LNCaP clone FGC (cell line): ENCODE measurements at regions not wholly inside any gene's neighbourhood (a gene's known extent, or its start where the extent isn't known, plus 50 kb on each side); places are given as distances from the start of the nearest gene placed in this dataset.
"Not testable (repeated sequence)": the region's sequence is repeated elsewhere in the genome, so short reads cannot be mapped to it uniquely, and the experiment has no call there.

Source experiments
- DNase-seq: peaks from one replicate; pipeline ENCODE4 v3.0.0-alpha.2; 2011; ENCODE audit warnings: low read depth
- H3K4me3 ChIP-seq: 2 replicates; pipeline ENCODE4 v1.5.1; 2011; ENCODE audit warnings: mild to moderate bottlenecking, low read depth, low read length, control low read depth
- TF ChIP-seq, protein P1 (sequence below): IDR thresholded peaks from 2 replicates; pipeline ENCODE4 v1.5.1; 2012; ENCODE audit warnings: mild to moderate bottlenecking; ENCODE audit not compliant: control insufficient read depth, insufficient read depth; ENCODE audit errors: extremely low read depth

GRCh38 chr6:14290772-14291330 is 173.3 kb downstream of the CD83 start:
- no peak for DNase-seq
- TF ChIP-seq, protein P1, sequence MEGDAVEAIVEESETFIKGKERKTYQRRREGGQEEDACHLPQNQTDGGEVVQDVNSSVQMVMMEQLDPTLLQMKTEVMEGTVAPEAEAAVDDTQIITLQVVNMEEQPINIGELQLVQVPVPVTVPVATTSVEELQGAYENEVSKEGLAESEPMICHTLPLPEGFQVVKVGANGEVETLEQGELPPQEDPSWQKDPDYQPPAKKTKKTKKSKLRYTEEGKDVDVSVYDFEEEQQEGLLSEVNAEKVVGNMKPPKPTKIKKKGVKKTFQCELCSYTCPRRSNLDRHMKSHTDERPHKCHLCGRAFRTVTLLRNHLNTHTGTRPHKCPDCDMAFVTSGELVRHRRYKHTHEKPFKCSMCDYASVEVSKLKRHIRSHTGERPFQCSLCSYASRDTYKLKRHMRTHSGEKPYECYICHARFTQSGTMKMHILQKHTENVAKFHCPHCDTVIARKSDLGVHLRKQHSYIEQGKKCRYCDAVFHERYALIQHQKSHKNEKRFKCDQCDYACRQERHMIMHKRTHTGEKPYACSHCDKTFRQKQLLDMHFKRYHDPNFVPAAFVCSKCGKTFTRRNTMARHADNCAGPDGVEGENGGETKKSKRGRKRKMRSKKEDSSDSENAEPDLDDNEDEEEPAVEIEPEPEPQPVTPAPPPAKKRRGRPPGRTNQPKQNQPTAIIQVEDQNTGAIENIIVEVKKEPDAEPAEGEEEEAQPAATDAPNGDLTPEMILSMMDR, result no peak
- no peak overlapping the region for H3K4me3 ChIP-seq

DNA sequence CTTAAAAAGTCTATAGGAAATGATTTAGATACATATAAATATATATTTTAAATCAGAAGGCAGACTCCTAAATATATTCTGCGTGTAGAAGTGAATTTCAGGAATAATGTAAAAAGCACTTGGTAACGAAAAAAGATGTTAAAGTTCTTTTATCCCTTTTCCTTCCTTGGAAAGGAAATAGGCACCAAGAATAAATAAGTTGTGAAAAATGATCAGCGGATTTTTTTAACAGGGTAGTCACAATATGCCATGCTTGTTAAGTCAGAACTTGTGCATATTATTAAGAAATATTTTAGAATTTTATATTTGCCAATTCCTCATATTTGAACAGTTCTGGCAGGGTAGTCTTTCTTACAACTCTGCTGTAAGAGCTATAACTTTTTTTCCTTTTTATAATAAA is 173.8 kb downstream of the CD83 start:
- TF ChIP-seq, protein P1, result no peak
- no peak for DNase-seq

DNA sequence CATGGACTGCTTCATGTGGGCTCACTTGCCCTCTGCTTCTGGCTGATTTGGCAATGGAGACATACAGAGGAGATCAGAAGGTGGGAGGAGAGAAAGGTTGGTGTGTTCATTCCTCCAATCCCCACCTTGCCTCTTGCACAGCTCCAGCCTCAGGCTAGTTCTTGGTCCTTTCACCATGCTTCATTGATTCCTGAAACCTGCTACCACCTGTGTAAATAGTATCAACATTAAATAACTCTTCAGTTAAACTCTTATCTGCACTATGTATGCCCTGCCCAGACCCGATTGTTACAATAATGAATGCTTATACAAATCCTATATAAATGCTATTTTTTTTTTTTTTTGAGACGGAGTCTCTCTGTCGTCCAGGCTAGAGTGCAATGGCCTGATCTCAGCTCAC is 174.5 kb downstream of the CD83 start:
- H3K4me3 ChIP-seq, result no peak overlapping the region
- no peak for DNase-seq
- TF ChIP-seq, protein P1, result no peak

More for the DNA sequence above, 173.8 kb downstream of the CD83 start:
- no peak overlapping the region for H3K4me3 ChIP-seq

- no peak overlapping the region for H3K4me3 ChIP-seq
- no peak for DNase-seq
- TF ChIP-seq, protein P1, result no peak
These were observed 176.8 kb downstream of the CD83 start for GRCh38 chr6:14294270-14294951.

- not testable (repeated sequence) for DNase-seq, H3K4me3 ChIP-seq
These were observed 179.1 kb downstream of the CD83 start for GRCh38 chr6:14296698-14297097.

DNA sequence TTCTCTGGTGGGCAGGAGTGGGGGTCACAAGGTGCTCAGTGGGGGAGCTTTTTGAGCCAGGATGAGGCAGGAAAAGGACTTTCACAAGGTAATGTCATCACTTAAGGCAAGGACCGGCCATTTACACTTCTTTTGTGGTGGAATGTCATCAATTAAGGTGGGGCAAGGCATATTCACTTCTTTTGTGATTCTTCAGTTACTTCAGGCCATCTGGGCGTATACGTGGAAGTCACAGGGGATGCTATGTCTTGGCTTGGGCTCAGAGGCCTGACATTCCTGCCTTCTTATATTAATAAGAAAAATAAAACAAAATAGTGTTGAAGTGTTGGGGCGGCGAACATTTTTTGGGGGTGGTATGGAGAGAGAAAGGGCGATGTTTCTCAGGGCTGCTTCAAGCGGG is 179.5 kb downstream of the CD83 start:
- H3K4me3 ChIP-seq, DNase-seq: not testable (repeated sequence)

DNA sequence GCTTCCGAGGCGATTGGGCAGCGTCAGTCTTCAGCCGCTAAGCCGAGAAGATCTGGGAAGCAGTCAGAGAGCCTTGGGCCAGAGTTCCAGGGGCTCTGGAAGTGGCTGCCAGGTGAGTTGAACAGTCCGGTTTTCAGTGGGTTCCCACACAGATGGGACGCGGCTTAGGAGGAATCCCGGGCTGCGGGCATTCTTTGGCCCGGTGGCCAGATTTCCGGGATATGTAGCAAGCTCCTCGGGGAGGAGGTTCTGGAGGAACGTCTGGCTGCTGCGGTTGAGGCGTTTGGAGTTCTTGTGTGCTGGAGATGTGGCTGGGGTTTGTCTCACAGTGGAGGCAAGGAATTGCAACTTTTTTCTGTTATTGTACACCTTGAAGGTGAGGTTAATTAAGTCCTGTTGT is 182.6 kb downstream of the CD83 start:
- DNase-seq, H3K4me3 ChIP-seq: not testable (repeated sequence)

DNA sequence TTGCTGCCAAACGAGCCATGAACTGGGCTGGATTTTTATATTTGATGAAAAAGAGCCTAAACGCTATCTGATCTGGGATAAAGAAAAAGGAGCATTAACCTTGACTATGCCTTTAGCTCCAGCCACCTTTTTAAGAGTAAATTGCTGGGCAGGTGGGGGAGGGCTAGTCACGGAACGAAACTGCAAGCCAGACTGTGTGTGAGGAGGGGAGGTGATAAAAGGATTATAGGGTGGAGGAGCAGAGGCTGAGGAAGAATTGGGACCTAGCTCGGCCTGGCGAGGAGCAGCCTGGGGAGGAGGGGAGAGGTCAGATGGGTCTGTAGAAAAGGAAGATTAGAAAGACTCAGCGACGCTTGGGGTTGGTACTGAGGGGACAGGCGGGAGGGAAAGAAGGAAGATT is 183.1 kb downstream of the CD83 start:
- not testable (repeated sequence) for H3K4me3 ChIP-seq, DNase-seq

DNA sequence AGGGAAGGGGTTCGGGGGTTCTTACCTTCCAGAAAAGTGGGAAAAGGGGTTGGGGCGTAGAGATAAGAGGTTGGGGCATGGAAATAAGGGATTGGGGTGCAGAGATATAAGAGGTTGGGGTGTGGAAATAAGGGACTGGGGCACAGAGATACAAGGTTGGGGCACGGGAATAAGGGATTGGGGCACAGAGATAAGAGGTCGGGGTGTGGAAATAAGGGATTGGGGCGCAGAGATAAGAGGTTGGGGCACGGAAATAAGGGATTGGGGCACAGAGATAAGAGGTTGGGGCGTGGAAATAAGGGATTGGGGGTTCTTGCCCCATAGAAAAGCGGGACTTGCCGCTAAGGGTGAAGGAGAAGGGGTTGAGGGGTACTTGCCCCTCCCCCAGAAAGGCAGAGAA is 183.9 kb downstream of the CD83 start:
- not testable (repeated sequence) for H3K4me3 ChIP-seq, DNase-seq

DNA sequence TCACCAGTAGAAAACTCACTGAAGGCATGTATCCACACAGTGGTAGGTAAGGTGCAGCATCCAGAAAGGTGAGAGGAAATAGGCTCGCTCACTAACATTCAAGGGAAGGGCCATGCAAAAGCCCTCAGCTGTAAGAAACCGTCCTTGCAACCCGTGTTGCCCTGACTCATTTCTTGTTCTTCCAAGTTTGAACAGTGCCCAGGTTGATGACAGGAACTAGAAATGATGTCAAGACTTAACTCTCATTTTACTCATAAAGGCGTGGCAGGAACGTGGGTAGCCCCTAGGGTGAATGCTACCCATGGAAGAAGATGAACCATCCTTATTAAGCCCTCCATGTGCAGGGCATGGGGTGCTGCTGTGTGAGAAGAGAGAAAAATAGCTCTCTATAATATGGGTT is 187.6 kb downstream of the CD83 start:
- TF ChIP-seq, protein P1, result no peak
- DNase-seq, result no peak
- H3K4me3 ChIP-seq, result no peak overlapping the region
